ENCODE measurements at regions not wholly inside any gene's neighbourhood (a gene's known extent, or its start where the extent isn't known, plus 50 kb on each side); places are given as distances from the start of the nearest gene placed in this dataset.

DNA sequence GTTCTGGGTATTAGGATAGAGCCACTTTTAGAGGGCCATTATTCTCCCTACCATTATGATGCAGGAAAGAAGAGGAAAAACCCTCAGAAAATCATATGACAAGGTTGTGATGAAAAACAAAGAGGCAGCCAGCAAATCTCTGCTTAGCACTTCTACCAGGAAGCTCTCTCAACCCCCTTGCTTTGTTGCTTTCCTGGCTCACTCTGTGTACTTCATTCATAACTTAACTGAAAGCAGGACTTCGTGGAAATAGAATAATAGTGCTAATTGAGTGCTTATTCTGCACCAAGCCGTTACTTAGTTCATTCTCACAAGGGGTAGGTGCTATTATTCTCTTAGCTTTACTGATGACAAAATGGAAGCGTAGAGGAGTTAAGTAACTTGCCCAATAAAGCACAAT lies 354.1 kb downstream of the HRH4 start:
- TF ChIP-seq TAF1 (IDR thresholded peaks at IDR 0.05; ENCODE audit: borderline replicate concordance, insufficient read depth, low read length) (no peak), POLR2AphosphoS5 (IDR thresholded peaks at IDR 0.05; ENCODE audit: low read depth, low read length) (no peak), FOXP2 (optimal IDR thresholded peaks at IDR 0.05; ENCODE audit: borderline replicate concordance, extremely low read depth, extremely low read length, insufficient read depth) (no peak), REST (IDR thresholded peaks at IDR 0.05; ENCODE audit: insufficient read depth in 1 of 2, low read depth in 2 of 2, low read length in 2 of 2) (no peak)
